ENCODE measurements at regions not wholly inside any gene's neighbourhood (a gene's known extent, or its start where the extent isn't known, plus 50 kb on each side); places are given as distances from the start of the nearest gene placed in this dataset.
"Not testable (repeated sequence)": the region's sequence is repeated elsewhere in the genome, so short reads cannot be mapped to it uniquely, and the experiment has no call there.

GRCh38 chr9:90508940-90509339 is 133.7 kb downstream of the DIRAS2 start:
- no peak for DNase-seq (ENCODE audit: low read depth in 4 of 4, low spot score in 2 of 4)

GRCh38 chr9:90511711-90512110 is 130.9 kb downstream of the DIRAS2 start:
- no peak for DNase-seq (ENCODE audit: low read depth in 4 of 4, low spot score in 2 of 4)

GRCh38 chr9:90514877-90515276 is 127.7 kb downstream of the DIRAS2 start:
- DNase-seq (ENCODE audit: low read depth in 4 of 4, low spot score in 2 of 4) = no peak

DNA sequence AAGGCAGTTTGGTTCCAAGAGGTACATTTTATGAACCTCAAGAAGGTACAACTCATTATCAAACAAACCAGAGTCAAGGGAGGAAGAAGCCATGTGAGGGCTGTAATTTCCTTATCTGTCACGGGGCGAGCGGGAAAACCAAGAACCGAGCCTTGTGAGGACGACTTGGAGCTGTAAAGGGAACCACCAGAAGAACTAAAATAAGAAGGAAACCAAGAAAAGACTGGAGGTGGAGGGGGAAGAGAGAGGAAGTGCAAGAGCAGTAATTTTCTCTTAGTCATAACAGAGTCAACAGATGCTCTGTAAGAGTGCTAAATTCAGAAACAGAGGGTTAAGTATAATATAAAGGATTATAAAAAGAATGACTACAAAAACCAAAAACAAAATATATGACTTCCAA is 127.1 kb downstream of the DIRAS2 start:
- DNase-seq (ENCODE audit: low read depth in 4 of 4, low spot score in 2 of 4) = no peak

GRCh38 chr9:90517103-90517502 is 125.5 kb downstream of the DIRAS2 start:
- DNase-seq (ENCODE audit: low read depth in 4 of 4, low spot score in 2 of 4) = no peak

DNA sequence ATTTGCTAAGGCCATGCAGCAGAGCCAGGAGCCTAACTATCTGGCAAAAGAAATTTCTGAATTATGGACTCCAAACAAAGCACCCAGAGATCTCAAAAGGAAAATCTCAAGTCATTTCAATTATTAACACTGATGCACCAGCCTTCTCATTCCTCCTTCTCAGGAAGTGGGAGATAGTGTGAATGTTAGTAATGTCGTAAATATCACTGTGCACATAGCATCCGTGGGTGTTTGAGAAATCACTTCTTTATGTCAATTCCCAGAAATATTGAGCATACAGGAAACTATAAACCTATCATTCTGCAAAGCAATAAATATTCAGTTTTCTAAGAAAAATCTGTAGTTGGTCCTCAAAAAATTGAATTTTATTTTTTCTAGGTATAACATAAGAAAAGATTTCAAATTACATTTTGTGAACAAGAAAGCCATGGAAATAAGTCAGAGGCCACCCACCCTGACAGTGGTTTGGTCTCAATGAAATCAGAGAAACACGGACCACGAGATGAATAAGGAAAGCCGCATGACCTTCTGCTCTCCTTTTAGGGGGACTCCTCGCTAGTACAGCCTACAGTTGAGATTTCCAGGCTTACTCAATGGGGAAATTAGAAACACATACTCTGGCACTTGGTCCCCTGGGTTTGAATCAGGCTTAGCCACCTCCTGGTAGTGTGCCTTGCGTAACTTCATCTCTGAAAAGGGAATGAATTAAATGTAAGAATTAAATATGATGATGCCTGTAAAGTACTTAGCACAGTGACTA is 120.6 kb downstream of the DIRAS2 start:
- DNase-seq (ENCODE audit: low read depth in 4 of 4, low spot score in 2 of 4) = no peak

GRCh38 chr9:90523958-90524357 is 118.7 kb downstream of the DIRAS2 start:
- DNase-seq (ENCODE audit: low read depth in 4 of 4, low spot score in 2 of 4) = no peak

GRCh38 chr9:90526386-90526785 is 116.2 kb downstream of the DIRAS2 start:
- no peak for DNase-seq (ENCODE audit: low read depth in 4 of 4, low spot score in 2 of 4)

DNA sequence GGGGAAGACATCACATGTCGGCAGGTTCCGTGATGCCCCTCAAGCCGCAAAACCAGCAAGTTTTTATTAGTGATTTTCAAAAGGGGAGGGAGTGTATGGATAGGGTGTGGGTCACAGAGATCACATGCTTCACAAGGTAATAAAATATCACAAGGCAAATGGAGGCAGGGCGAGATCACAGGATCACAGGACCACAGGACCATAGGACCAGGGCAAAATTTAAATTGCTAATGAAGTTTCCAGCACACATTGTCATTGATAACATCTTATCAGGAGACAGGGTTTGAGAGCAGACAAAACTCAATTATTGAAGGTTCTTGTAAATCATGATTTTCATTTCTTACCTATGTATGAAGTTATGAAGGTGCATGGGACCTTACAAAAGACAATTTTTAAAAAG is 106.5 kb downstream of the DIRAS2 start:
- DNase-seq (ENCODE audit: low read depth in 4 of 4, low spot score in 2 of 4) = not testable (repeated sequence)

DNA sequence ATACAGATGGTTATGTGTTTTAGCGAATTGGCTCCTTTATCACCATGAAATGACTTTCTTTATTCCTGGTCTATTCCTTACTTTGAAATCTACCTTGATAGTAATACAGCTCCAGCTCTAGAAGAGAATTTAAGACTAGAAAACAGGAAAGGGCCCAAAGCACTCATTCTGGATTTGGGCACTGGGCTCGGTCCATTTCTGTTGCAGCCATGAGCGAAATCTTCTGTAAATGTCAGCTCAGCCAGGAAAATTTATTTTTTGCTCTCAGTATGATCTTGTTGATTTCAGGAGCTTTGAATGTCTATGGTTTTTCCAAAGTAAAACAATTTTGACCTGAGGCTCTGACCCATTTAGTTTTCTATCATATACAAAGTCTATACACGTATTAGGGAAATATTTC is 104.1 kb downstream of the DIRAS2 start:
- DNase-seq (ENCODE audit: low read depth in 4 of 4, low spot score in 2 of 4) = no peak

GRCh38 chr9:90539286-90539685 is 103.3 kb downstream of the DIRAS2 start:
- DNase-seq (ENCODE audit: low read depth in 4 of 4, low spot score in 2 of 4) = no peak

DNA sequence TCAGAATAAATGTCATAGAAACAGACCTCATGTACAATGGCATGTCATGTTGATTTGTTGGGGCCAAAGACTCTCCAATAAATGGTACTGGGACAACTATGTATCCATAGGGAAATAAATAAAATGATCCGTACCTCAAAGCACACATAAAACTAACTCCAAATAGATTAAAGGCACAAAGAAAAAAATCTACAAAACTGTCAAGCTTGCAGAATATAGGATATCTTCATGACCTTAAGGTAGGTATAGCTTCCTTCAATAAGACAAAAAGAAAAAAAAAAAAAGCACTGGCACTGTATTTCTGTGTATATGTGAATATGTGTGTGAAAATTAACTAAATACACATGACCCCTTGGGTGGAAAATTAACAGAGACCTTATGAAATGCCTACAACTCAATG is 101.9 kb downstream of the DIRAS2 start:
- DNase-seq (ENCODE audit: low read depth in 4 of 4, low spot score in 2 of 4) = no peak

DNA sequence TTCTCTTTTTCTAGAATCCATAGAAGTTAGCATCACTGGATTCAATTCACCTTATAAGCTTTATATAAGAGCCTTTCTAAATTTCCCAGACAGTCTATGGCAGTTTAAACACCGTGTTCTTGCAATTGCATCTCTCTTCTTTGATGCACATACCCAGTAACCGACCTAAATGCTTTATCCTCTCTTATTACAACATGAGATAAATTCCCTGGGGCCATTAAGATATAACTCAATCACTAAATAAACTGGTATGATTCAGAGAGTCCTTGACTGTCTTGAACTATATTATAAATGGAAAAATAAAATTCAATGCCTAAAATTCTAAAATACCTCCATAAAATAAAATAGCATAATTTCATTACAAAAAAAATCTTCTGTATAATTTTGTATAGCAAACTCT is 98.1 kb downstream of the DIRAS2 start:
- no peak for DNase-seq (ENCODE audit: low read depth in 4 of 4, low spot score in 2 of 4)

- no peak for DNase-seq (ENCODE audit: low read depth in 4 of 4, low spot score in 2 of 4)
These were observed 96.4 kb downstream of the DIRAS2 start for GRCh38 chr9:90546200-90546599.

DNA sequence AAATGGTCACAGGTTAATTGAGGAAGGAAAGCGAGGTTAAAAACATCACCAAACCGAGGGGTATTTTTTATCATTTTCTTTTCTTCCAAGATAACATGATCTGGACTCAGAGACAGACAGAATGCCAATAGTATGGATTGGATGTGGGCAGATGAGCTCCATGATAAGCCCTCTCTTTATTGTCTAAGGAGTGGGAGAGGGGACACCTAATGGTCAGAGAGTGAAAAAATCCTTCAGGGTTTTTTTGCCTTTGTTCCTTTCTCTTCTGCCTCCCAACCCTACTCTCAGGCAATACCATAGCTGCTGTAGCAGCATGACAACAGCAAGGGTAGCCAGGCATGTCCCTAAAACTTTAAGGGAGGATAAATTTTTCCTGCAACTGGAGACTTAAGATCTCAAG is 94.7 kb downstream of the DIRAS2 start:
- DNase-seq (ENCODE audit: low read depth in 4 of 4, low spot score in 2 of 4) = no peak

DNA sequence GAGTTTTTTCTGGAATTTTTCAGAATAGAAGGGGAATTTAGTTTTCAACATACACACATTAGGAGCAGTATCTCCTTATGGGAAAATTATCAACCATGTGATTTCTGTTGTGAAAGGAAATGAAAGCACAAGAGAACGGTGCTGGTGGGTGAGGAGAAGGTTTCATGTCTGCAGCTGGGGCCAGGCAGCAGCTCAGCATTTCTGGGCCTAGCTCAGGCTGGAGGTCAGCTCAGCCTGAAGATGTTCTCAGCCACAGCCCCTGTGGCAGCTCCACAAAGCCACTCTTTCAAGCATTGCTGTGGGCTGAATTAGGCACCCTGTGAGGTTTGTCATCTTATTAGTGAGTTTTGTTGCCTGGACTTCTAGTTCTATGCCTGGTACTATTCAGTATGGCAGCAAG is 90.3 kb downstream of the DIRAS2 start:
- DNase-seq (ENCODE audit: low read depth in 4 of 4, low spot score in 2 of 4) = no peak

DNA sequence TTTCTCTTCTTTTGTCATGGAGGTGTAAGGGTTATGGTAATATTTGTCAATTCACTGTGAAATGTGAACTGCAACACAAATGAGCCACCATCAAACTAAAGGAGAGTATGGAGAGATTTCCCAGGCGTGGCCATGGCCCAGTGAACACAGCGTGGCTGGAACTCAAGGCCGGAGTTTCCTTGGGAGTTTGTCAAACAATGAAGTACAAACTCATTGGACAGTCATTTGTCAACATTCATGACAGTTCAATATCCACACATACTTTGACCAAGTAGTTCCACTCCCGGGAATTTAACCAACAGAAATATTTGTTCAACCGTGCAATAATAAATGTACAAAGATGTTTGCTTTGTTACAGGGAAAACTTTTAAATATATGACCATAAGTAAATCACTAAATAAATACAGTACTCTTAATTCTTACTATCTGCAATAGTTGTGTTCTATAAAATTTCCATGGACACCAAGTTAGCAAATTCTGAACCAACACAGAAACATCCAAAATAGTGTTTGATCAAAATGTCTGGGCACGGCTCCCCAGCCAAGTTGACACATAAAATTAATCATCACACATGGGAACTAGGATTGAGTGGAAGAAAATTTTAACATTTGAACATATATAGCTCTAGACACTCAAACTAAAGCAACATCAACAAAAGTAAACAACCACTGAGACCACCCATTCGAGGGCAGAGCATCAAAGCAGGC is 87.1 kb downstream of the DIRAS2 start:
- DNase-seq (ENCODE audit: low read depth in 4 of 4, low spot score in 2 of 4) = no peak

DNA sequence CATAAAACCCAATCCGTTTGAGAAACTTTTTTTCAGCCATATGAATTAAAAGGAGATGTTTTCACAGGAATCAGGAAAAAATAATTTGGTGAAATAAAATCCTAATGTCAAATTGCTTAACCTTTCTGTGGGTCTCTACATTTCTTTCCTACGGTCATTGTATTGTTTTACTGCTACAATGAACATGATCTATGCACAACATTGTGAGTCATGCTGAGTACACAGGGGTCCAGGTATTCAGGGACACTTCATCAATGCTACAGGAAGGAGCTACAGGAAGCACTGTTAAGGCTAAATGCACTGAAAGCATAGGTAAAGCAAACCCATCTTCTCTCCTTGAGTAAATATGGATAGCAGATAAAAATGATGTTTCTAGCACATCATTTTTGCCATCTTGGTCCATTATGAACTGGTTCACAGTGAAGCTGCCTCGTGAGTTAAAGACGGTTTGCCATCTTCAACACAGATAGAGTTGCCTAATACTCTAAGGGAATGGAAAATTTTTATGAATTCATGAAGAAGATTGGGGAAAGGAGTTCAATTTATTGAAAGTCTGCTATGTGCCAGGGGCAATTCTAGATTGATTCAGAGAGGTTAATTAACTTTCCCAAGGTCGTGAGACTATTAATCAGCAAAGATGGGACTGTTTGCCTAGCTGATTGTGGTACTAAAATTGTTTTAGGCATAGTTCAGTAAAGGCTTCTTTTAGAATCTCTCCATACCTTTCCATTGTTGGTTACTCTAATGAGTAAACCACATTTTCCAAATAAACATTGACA is 85.5 kb downstream of the DIRAS2 start:
- DNase-seq (ENCODE audit: low read depth in 4 of 4, low spot score in 2 of 4) = no peak

DNA sequence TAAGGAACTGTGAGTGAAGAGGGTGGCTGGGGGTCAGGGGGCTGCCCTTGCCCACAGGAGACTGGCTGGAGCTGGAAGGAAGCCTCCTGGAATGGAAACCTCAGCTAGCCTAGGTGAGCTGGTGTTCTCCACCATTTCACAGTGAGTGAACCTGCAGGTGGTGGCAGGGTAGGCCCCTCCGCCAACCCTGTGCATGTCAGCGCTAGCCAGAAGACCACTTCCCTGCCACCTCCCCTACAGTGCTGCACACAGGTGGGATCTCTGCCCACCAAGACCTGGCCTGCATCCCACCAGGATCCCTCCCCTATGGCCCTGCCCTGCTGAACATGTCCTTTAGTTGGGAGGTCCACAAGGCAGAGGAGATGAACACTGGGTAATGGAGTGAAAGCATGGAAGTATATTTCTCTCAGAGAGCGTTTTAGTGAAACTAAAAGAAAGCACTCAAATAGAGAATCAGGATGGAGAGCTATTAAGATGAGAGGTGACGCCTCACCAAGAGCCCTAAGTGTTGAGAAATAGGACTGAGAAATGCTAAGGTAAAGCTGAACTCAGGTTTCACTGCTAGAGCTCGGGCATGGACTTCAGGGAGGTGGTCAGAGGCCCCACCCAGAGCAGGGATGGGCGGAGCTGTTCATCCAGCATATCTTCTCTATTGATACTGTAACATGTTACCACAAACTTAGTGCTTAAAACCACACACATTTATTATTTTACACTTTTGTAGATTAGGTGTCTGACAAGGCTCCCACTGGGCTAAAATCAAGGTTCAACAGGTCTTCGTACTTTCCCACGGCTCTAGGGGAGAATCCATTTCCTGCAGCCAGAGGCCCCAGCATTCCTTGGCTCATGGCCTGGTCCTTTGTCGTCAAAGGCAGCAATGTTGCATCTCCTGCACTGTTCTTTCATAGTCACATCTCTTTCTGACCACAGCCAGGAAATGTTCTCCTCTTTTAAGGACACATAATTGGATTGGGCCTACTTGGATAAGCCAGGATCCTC is 83.2 kb downstream of the DIRAS2 start:
- no peak for DNase-seq (ENCODE audit: low read depth in 4 of 4, low spot score in 2 of 4)
